C4-2B (cell line): ENCODE measurements at regions not wholly inside any gene's neighbourhood (a gene's known extent, or its start where the extent isn't known, plus 50 kb on each side); places are given as distances from the start of the nearest gene placed in this dataset.

Source experiments
- ZFX ChIP-seq: fragments of 450-650 bp; IDR thresholded peaks from 2 replicates; pipeline ENCODE4 v1.6.1; 2017
- TF ChIP-seq, protein P1 (sequence below): fragments of 450-650 bp; conservative IDR thresholded peaks from 2 replicates; pipeline ENCODE4 v1.5.1; 2017; ENCODE audit warnings: mild to moderate bottlenecking

DNA sequence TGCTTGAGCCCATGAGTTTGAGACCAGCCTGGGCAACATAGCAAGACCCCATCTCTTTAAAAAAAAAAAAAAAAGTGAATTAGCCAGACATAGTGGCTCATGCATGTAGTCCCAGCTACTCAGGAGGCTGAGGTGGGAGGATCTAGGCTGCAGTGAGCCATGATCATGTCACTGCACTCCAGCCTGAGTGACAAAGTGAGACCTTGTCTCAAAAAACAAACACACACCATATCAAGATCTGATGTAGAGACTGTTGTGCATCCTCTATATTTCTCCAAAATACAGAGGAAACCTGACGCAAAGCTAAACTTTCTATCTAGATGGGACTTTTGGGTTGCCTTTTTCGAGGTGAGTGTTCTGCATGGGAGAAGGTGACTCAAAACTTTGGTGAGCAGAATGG is 77.4 kb upstream of the SLC8A3 start:
- TF ChIP-seq, protein P1, sequence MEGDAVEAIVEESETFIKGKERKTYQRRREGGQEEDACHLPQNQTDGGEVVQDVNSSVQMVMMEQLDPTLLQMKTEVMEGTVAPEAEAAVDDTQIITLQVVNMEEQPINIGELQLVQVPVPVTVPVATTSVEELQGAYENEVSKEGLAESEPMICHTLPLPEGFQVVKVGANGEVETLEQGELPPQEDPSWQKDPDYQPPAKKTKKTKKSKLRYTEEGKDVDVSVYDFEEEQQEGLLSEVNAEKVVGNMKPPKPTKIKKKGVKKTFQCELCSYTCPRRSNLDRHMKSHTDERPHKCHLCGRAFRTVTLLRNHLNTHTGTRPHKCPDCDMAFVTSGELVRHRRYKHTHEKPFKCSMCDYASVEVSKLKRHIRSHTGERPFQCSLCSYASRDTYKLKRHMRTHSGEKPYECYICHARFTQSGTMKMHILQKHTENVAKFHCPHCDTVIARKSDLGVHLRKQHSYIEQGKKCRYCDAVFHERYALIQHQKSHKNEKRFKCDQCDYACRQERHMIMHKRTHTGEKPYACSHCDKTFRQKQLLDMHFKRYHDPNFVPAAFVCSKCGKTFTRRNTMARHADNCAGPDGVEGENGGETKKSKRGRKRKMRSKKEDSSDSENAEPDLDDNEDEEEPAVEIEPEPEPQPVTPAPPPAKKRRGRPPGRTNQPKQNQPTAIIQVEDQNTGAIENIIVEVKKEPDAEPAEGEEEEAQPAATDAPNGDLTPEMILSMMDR = no peak
- no peak for TF ChIP-seq ZFX
